ENCODE measurements at regions not wholly inside any gene's neighbourhood (a gene's known extent, or its start where the extent isn't known, plus 50 kb on each side); places are given as distances from the start of the nearest gene placed in this dataset.

DNA sequence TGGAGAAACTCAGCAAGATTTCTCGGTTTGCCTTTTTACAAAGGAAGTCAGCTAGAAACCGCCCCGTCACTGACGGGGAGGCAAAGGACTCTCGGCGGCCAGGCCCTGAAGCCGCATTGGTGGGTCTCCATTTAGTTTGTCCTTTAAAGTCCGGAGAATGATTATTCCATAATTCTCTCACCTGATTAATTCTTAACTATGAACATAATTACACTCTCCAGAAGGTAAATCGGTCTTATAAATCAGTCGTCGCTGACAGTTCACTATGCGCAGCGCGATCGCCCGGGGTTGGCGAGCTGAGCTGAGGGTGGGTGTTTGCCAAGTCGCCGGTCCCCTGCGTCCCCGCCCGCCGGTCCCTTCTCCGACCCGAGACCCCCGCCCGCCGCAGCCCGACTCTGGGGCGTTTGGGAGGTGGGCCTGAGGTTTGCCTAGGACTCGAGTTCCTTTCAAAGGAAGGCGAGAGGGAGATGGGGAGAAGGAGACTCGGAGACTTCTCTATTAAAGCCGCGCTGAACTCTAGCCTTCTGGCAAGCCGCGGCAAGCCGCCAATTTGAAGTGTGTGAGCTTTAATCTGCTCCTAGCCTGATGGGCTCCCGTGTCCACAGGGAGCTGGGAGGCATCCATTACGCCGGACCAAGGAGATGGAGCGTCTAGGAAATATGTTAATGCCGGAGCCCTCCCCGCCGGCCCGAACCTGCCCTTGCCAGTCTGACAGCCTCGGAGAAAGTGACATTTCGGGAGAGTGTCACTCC is 392.9 kb downstream of the NOVA1 start:
- TF ChIP-seq POLR2A (IDR thresholded peaks at IDR 0.05): no peak
- TF ChIP-seq, protein P1, sequence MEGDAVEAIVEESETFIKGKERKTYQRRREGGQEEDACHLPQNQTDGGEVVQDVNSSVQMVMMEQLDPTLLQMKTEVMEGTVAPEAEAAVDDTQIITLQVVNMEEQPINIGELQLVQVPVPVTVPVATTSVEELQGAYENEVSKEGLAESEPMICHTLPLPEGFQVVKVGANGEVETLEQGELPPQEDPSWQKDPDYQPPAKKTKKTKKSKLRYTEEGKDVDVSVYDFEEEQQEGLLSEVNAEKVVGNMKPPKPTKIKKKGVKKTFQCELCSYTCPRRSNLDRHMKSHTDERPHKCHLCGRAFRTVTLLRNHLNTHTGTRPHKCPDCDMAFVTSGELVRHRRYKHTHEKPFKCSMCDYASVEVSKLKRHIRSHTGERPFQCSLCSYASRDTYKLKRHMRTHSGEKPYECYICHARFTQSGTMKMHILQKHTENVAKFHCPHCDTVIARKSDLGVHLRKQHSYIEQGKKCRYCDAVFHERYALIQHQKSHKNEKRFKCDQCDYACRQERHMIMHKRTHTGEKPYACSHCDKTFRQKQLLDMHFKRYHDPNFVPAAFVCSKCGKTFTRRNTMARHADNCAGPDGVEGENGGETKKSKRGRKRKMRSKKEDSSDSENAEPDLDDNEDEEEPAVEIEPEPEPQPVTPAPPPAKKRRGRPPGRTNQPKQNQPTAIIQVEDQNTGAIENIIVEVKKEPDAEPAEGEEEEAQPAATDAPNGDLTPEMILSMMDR (IDR thresholded peaks at IDR 0.05): no peak
- Histone ChIP-seq H3K36me3 (ENCODE audit: low read depth, missing control alignments) (no peaks in the 10 kb centered on the region), H3K27ac (peak overlapping the region; percentile 15 to 17), H3K4me3 (peak overlapping the region; percentile 48 to 58), H3K4me1 (no peaks in the 10 kb centered on the region), H3K9me3 (no peaks in the 10 kb centered on the region), H3K27me3 (no peaks in the 10 kb centered on the region)
- WGBS, 2 donors: 2 to 5% methylated on average over 22 to 48 of the region's 48 CpGs
- intact Hi-C loops (cut with DNase I; ENCODE audit: low total_unique reads): no loop called here
- DNase-seq: peak; percentile 60

DNA sequence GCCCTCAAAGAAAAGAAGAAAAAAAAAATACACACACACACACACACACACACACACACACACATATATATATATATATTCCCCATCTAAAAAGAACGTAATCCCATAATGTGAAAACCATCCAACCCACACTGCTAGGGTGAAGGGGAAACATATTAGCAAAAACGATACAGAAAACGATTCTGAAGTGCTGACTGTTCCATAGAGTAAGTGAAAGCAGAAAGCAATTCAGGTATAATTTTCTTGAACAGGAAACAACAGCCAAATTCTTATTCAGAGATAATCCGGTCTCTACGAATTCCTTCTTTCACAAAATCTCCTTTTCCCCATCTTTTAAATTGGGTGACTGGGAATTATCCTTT is 393.5 kb downstream of the NOVA1 start:
- Histone ChIP-seq H3K9me3 (no peaks in the 10 kb centered on the region), H3K27ac (peak overlapping the region in 1 of 2 donors; percentile 17), H3K4me3 (peak overlapping the region; percentile 48 to 58), H3K36me3 (ENCODE audit: low read depth, missing control alignments) (no peaks in the 10 kb centered on the region), H3K4me1 (no peaks in the 10 kb centered on the region), H3K27me3 (no peaks in the 10 kb centered on the region)
- intact Hi-C loops (cut with DNase I; ENCODE audit: low total_unique reads): no loop called here
- 19 to 36% methylated on average over 5 of the region's 5 CpGs for WGBS, 2 donors
- TF ChIP-seq, protein P1 (IDR thresholded peaks at IDR 0.05): no peak
- no peak for TF ChIP-seq POLR2A (IDR thresholded peaks at IDR 0.05)
- DNase-seq: no peak

DNA sequence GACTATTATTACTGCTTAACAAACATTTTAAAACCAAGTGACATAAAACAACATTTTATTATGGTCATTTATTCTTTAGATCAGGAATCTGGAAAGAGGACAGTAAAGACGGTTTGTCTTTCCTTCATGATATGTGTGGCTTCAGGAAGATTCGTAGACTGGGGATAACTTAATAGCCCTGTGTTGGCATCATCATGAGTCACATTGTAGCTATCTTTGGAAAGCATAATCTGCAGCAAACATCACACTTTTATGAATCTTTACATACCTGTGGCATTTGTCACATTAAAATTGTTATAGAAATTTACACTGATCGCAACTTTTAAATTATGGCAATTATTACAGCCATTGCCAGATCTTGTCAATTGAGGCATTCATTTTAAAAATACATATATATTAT is 397.1 kb downstream of the NOVA1 start:
- H3K27me3 ChIP-seq: no peaks in the 10 kb centered on the region
- H3K36me3 ChIP-seq (ENCODE audit: low read depth, missing control alignments): no peaks in the 10 kb centered on the region
- no peak for DNase-seq
- no peaks in the 10 kb centered on the region for H3K4me1 ChIP-seq
- H3K9me3 ChIP-seq: no peaks in the 10 kb centered on the region
- 91 to 97% methylated on average over 3 of the region's 3 CpGs for WGBS, 2 donors
- intact Hi-C loops (cut with DNase I; ENCODE audit: low total_unique reads): no loop called here
- no peak overlapping the region for H3K27ac ChIP-seq
- TF ChIP-seq POLR2A (IDR thresholded peaks at IDR 0.05): no peak
- TF ChIP-seq, protein P1 (IDR thresholded peaks at IDR 0.05): no peak
- no peak overlapping the region for H3K4me3 ChIP-seq

DNA sequence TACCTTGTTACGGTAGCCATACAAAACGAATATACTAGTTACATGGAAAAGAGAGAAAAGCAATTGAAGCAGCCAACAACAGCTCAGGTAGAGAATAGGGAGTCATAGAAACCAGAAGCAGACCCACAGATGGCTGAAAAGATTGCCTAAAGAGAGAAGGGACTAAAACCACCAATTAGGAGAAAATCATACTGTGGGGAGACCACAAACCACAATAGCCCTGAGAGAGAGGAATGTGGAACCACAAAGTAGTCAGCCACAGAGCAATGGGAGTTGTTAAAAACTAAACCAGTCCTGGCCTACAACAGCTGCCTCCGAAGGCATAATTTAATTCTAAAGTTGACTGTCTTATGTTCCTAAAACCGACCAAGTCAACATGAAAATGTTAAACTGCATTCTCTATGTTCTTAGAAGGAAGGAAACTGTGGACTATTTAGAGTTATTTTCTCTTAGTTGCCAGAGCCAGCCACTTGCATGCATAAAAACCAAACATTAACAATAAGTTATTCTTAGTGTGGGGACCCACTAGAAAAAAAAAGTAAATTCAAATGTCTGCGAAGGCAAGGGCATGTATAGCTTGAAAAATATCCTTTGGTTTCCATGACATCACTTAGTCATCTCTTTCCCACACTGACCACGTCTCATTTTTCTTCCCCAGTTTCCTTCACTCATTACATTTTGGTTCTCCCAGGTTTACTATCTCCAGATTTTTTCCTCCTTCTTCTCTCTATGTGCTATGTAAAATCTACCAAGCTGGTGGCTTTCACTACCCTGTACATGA is 398.1 kb downstream of the NOVA1 start:
- no peaks in the 10 kb centered on the region for H3K4me1 ChIP-seq
- H3K36me3 ChIP-seq (ENCODE audit: low read depth, missing control alignments): no peaks in the 10 kb centered on the region
- no peak overlapping the region for H3K27ac ChIP-seq
- no peaks in the 10 kb centered on the region for H3K27me3 ChIP-seq
- DNase-seq: no peak
- H3K9me3 ChIP-seq: no peaks in the 10 kb centered on the region
- intact Hi-C loops (cut with DNase I; ENCODE audit: low total_unique reads): no loop called here
- WGBS, 2 donors: 63 to 89% methylated on average over 6 of the region's 6 CpGs
- TF ChIP-seq POLR2A (IDR thresholded peaks at IDR 0.05): no peak
- TF ChIP-seq, protein P1 (IDR thresholded peaks at IDR 0.05): no peak
- no peak overlapping the region for H3K4me3 ChIP-seq
